ENCODE measurements at regions not wholly inside any gene's neighbourhood (a gene's known extent, or its start where the extent isn't known, plus 50 kb on each side); places are given as distances from the start of the nearest gene placed in this dataset.

DNA sequence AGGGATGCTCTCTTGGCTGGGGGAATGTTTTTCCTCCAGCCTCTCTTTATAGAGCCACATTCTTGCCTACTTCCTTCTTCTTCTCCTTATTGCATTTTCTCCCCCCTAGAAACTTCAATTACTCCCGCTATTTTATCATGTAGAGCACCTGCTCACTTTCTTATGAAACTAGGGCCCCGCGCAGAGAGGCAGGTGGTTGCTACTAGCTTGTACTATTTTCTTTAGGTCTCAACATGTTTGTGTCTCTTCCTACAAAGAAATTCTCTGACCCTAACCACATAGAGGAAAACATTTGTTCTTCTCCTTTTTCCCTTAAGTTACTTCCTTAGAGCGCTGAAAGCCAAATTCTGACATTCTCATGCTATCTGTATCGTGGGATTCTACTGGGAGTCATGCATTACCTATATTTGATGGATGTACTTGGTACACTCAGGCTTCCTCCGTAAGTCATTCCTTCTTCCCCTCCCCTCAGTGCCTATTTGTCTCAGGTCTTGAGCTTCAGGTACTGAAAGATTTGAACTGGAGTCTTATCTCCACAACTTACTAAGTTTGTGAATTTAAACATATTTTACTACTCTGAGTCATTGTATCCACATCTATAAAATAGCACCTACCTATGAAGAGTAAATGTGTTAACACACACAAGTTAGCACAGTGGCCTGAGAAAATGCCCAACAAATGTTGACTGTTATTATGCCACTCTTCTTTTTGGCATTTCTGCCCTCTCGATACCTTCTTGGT lies 159.1 kb upstream of the LEF1 start:
- DNase-seq, result no peak

DNA sequence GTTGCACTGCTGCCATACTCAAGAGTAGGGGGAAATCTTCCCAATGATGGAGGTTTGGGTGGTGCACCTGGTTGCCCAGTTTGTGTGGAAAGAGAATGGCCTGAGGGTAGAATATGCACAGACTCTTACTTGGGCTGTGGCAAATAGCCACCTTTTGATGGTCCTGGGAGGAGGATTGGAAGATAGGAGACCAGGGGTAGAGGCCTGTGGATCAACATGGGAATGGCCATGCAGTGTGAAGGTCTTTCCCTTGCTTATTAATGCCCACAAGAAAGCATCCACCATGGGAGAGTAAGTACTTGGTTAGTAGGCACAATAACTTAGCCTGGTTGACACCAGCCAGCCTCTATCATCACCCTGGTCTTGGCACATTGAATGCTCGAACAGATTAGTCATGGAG lies 156.8 kb upstream of the LEF1 start:
- no peak for DNase-seq

DNA sequence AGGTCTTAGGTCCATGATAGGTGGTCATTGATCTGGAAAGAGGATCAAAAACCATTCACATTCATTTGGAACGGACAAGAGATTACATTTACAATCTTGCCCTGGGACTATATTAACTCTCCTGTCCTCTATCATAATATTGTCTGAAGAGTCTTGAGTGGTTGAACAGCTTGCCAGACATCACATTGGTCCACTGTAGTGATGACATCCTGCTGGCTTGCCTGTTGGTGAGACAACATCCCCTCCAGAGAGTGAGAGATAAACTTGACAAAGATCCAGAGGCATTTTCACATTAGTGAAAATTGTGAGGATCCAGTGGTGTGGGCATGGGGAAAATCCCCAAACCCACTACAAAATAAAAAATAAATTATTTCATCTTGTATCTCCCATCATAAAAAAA lies 155.7 kb upstream of the LEF1 start:
- DNase-seq, result no peak

DNA sequence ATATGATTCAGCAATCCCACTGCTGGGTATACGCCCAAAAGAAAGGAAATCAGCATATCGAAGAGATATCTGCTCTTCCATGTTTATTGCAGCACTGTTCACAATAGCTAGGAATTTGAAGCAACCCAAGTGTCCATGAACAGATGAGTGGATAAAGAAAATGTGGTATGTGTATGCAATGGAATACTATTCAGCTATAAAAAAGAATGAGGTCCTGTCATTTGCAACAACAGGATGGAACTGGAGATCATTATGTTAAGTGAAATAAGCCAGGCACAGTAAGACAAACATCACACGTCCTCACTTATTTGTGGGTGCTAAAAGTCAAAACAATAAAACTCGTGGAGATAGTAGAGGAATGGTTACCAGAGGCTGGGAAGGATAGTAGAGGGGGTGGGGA lies 153.8 kb upstream of the LEF1 start:
- no peak for DNase-seq

DNA sequence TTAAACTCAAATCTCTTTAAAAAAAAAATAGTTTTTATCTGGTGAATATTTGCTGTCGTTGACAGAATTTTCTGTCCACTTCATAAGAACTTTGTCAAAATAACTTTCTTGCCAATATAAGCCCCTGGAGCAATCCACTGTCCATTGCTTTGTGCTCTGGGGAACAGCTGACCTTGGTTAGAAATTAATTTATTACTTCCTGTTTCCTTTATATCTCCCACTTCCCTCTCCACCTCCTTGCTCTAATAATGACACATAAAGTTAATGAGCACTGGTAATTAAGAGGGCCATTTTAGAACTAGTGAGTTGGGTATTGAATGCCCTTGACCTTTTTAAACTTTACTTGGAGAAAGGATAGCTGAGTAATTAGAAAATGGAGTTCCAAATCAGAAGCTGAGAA lies 151.3 kb upstream of the LEF1 start:
- no peak for DNase-seq

DNA sequence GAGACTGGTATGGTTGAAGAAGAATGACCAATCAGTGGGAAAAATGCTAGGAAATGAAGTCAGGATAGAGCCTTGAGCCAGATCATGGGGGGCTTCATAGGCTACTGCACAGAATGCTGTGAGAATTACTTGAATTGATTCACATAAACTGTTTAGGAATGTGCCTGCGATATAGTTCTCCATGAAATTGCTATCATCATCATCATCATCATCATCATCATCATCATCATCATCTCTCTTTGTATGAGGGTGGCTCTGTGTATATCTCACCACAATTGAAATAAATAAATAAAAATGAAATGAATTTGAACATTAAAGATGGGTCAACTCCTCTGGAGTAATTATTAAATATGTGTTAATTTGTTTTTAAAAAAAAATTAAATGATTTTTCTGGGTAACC lies 148.6 kb upstream of the LEF1 start:
- DNase-seq, result no peak

DNA sequence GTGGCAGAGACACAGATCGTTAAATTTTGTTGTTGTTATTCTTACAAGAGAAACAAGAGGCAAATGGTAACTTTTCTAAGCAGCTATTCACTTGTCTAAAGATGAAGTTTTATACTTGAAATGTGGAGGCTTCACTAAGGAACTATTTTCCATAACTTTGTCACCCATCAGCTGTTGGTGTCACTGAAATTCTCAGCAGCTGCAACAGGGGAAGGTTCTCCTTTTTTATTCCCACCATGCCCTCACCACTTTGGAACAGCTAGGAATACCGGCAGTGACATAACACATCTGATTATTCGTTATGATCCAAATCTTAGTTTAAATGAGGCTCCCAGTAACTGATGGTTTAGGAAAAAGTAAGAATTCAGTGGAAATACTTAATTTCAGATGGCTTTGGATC lies 147.0 kb upstream of the LEF1 start:
- no peak for DNase-seq

DNA sequence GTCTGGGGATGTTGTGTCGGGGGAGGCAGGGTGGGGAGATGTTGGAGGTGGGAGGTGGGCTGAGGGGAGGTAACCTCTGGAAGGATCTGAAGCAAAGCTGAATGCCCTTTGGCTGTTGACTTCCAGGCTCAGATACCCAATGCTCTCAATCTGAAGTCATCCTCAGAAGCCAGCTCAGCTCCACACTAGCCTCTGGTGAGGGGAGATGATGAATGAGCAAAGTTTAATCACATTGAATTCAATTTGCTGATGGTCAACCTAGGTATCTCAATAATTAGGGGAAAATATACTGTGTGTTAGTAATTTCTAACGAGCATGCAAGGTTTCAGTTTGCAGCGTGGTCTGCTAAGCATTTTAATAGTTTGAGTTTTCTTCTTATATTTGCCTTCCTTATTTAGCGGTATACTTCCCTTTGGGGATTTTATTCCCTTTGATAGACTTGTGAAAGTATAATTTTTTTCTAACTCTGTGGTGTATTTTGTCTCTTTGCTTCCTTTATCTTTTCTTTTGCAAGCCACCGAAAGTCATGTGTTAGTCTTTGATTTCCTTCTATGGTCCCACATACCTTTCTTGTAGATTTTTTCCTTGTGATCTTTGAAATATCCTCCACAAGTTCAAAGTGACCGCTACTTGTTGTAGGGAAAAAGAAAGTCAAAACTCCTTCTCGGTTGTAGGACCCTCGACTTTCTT lies 146.3 kb upstream of the LEF1 start:
- no peak for DNase-seq

DNA sequence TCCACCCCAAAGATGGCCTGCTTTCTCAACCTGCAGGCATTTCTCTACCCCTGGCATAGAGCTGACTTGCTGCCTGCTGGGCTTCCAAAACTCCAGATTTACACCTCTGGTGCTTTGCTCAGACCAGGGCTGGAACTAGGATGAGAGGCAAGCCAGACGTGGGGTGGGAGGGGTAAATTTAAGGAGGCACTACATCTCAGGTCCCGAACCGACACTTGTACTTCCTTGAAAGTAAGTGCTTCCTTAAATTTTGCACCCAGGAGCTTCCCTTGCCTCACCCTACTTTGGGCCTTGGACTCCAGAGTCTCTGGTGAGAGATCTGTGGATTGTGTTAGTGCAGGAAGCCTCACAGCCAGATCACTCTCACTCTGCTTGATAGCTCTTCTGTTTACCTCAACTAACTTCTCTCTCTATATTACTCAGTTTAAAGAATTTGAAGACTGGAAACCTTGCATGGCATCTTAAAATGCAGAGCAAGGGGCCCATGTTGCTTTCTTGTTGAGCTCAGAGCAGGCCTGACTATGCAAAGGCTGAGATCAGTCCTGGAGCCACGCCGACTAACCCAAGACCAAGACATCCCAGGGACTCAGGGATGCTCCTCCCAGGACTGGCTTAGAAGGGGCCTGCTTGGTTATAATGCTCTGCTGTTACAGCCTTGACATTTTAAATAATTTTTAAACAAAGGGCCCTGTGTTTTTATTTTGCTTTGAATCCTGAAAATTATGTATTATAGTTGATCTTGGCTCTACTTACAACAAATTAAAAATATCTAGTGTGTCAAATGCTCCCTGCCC lies 145.0 kb upstream of the LEF1 start:
- no peak for DNase-seq

DNA sequence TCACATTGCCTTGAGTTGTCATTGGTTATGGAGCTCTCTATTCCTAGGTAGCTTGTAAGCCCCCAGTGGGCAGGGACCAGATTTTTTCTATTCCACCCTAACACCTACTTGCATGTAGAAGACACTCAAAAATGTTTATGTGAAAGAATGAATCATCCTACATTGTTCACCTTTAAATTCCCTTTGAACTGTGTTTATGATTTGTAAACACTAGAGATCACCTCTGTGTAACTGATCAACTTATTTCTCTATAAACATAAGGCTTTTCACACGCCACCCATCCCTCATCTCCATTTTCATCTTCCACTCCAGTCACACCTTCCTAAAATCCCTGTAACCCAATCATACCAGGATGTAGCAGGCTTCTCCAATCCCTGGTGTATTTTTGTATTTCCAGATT lies 142.6 kb upstream of the LEF1 start:
- no peak for DNase-seq

DNA sequence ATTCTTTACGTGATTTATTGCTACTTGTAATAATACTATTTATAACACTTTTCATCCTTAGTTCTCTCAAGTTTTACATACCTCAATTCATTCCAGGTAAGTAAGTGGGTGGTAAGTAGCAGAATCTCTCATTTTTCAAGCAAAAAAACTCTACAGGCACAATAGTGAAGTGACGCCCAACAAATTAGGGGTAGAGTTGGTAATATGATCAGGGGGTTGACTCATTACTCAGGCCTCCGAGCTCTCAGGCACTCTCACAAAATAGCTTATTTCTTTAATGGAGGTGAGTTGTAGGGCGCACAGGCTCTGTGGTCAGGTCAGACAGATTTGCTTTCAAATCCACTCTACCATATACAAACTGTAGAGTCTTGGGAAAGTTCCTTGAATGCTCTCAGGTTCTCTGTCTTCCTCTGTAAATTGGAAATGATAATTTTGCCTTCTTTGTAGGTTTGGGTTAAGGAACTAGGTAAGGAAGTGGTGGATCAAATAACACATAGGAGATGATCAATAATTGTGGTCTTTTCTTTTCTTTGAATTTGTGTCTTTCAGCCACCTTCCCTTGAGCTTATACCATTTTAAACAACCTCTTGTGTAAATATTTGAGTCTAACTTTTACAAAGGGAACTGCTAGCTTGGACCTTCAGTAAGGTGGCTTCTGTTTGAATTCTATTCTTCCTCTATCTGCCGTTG lies 134.9 kb upstream of the LEF1 start:
- DNase-seq, result peak; percentile 3

DNA sequence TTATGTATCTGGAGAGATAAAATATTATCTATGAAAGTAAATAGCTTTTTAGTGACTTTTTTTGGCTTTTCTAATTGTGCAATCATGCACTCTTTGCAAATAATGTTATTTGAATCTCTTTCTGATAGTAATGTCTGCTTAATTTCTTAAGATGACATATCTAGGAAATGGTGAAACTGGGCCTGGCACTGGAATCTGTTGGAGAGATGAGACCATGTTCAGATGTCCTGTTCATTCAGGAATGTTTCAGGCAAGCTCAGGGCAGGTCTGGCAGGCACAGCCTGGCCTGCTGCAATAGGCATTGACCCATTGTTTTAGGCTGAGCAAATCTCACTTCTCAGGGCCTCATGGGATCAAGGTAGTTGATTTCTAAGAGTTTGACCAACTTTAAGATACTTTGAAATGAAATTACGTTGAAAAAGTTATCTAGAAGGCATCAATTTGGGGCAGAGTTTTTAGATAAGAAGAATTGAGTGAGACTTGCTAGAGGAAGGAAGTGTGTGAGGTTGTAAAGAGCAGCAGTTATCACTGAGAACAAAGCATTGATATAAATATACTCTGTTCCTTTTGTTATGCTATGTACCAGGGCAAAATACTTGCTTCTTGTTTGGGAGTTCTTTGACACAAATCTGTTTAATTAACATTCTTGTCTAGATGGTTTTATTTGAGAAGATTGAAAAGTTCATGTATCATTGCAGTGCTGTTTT lies 133.0 kb upstream of the LEF1 start:
- no peak for DNase-seq

DNA sequence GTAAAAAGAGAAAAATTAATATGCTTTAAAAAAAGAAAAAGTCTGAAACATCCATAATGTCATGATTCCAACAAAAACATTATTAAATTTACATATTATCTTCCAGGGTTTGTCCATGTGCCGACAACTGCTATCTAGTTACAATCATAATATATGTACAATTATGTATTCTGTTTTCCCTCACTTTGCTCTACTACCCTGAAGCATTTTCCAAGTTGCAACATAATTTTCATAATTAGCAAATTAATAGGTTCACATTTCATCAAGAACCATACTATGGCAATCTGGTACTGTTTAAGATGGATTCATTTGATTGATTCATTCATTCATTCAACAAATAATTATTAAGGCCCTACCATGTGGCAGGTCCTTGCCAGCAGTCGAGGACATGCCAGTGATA lies 128.9 kb upstream of the LEF1 start:
- no peak for DNase-seq

DNA sequence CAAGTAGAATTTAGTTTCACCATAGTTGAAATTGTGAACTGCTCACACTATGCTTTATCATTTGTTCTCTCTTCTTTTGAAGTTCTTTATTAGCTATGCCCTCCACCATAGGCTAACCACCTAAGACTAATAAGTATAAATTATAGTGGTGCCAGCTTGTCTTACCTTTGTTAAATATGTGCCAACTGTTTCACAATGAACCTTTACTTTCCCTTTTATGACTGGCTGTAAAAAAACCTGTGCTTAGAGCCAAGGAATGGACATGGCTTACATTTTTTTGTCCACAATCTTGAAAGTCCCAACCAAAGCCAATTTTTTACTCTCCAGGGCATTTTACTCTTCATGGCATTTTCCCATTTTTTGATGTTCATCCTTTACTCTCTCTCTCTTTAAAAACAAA lies 123.5 kb upstream of the LEF1 start:
- DNase-seq, result no peak

DNA sequence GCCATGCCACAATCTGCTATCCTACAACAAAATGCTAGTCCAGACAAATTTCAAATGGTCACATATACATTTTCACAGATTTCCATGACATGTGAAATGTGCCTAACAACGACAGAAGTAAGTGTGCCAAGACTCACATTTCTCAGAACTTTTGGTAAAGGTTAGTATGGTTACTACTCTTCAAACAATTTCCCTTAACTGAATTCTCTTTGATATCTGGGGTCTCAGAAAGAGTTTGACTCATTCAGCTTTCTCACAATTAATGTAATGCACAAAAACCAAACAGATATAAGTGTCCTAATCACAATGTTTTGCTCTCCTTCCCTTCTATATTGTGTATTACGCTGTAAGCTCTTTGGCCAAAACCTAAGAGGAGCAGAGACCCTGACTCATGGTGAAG lies 122.4 kb upstream of the LEF1 start:
- DNase-seq, result no peak

DNA sequence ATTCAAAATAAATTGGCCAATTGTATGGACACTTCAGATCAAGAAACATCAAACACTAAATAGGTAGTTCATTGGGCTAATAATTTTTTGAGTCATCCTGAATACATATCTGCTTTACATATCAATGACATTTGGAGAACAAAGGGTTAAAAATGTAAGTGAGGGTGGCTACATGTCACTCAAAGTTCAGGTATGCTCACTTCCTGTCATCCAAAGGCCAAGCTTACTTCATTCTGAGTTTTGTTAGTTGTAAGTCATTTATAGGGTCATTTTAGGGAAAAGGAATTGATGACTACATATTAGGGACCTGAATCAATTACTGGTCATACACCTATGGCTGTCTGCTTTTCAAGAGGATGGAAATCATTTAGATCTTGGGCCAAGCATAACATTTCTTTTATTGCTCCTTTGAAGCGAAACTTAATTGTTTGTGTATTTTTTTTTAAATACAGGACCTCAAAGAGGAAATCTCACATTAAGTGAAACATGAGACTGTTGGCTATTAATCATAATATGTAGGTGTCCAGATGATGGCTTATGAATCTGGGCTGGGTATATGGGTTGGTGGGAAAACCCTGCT lies 119.2 kb upstream of the LEF1 start:
- DNase-seq, result no peak

DNA sequence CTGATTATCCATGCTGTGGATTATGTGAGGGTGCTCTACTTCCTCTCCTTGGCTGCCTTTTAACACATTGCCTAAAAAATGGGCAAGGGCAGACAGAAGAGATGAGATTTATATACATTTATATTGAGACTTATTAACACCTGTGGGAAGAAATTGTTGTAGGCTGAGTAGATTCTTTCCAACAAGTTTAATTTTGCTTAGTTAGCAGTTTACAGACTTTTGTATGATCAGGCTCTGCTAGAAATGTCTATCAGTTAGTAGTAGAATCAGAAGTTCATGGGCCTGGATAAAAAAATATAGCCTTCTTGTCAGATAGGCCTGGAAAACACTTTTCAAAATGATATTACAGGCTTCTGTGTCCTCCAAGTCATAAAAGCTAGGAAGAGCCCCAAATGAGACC lies 111.3 kb upstream of the LEF1 start:
- DNase-seq, result no peak

DNA sequence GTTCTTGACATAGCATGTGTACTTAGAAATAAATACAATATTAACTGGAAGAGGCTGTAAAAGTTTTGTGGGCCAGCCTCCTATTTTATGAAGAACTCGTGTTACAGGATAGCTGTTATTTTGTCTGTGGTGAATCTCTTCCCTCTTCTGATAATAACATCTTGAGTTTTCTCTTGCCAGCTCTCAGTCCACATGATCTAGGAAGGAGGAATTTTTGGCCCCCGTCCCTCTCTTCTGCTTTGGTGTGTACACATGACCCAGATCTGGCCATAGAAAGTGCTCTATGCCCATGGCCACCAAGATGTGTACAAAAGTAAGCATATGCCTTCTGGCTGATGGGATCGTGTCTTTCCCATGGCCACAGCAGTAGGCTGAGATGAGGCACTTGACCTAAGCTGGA lies 108.0 kb upstream of the LEF1 start:
- no peak for DNase-seq

DNA sequence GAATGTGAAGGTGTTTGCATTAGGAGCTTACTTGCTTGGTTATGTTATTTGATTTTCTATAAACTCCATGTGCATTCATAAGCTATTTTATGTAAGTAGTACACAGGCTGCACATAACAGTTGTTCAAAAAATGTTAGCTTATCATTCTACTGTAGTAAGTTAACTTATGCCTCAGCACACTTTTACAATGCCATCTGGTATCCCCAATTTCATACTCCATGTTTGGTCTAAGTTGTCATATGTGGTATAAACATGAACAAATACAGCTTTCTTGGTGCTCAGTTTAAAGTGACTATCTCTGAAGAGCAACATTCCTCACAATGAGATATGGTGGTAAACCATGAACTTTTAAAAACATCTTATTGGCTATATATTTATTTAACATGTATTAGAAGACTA lies 104.3 kb upstream of the LEF1 start:
- no peak for DNase-seq

DNA sequence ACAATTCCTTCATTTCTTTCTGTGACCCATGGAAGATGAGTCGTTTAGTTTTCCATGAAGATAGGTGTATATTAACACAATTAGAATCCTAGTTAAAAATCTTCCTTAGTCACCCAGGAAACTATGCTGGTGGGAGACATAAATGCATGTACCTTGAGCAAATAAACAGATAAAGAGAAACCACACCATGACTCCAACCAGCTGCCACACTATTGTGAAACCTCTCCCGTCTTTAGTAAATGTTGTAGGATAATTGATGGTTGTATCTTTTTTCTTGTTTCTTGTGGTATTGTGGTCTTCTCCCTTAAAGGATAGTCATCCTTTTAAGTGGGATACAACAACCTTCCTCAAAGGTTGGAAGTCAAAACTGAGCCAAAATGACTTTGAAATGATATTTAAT lies 103.8 kb upstream of the LEF1 start:
- DNase-seq, result no peak

DNA sequence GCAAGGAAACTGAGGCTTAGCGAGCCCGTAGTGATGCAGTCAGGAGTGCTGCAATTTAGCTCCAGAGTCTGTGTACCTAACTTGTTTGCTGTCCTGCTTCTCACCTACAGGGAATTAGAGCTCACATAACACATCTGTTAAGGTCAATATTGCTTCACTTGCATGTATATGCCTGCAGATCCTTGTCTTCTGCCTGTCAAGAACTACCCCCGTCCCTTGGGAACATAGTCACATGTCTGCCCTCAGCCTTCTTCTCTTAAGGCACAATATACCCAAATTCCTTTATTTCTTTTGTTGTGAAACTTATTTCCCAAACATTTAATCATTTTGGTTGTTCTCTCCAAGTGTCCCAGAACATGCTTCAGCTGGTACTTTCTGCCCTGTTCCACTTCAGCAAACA lies 103.3 kb upstream of the LEF1 start:
- no peak for DNase-seq

Data from fibroblast of skin of scalp (primary cell).